GM12892 (cell line): ENCODE measurements at regions not wholly inside any gene's neighbourhood (a gene's known extent, or its start where the extent isn't known, plus 50 kb on each side); places are given as distances from the start of the nearest gene placed in this dataset.

Source experiments
- POLR2A ChIP-seq: IDR thresholded peaks from 2 replicates; pipeline ENCODE4 v1.6.1; 2011; ENCODE audit warnings: low read depth, low read length, control low read depth
- POLR2AphosphoS5 ChIP-seq: IDR thresholded peaks from 2 replicates; pipeline ENCODE4 v1.6.1; 2011; ENCODE audit warnings: low read depth, low read length, control low read depth
- TAF1 ChIP-seq: IDR thresholded peaks from 2 replicates; pipeline ENCODE4 v1.6.1; 2011; ENCODE audit warnings: low read depth, mild to moderate bottlenecking, control low read depth, low read length, borderline replicate concordance

DNA sequence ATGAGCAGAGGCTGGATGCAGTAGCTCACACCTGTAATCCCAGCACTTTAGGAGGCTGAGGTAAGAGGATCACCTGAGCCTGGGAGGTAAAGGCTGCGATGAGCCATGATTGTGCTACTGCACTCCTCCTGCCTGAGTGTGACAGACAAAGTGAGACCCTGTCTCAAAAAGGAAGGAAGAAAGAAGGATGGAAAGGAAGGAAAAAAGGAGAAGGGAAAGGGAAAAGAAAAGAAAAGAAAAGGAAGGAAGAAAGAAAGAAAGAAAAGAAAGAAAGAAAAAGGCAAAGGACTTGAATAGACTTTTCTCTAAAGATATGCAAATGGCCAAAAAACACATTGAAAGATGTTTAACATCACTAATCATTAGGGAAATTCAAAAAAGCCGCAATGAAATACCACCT, 215.3 kb upstream of the MYLIP start:
- no peak for TF ChIP-seq POLR2A
- no peak for TF ChIP-seq TAF1
- TF ChIP-seq POLR2AphosphoS5: no peak
